Parathyroid adenoma (tissue), 2 donors: ENCODE measurements at regions not wholly inside any gene's neighbourhood (a gene's known extent, or its start where the extent isn't known, plus 50 kb on each side); places are given as distances from the start of the nearest gene placed in this dataset.

Experiments used
- H2AFZ ChIP-seq: fragments of 300-600 bp; sonication (generic); one replicate; pipeline ENCODE4 v1.7.0; 2017; ENCODE audit warnings: antibody characterized with exemption, mild to moderate bottlenecking
- H3K27ac ChIP-seq: fragments of 300-600 bp; sonication (generic); one replicate; pipeline ENCODE4 v1.7.0; 2017
- H3K27me3 ChIP-seq: fragments of 300-600 bp; sonication (generic); one replicate; pipeline ENCODE4 v1.7.0; 2017; ENCODE audit warnings: low read length; ENCODE audit not compliant: control insufficient read depth, insufficient read depth
- H3K36me3 ChIP-seq: fragments of 300-600 bp; sonication (generic); one replicate; pipeline ENCODE4 v1.7.0; 2017; ENCODE audit warnings: low read length; ENCODE audit not compliant: control insufficient read depth, insufficient read depth
- H3K4me1 ChIP-seq: fragments of 300-600 bp; sonication (generic); one replicate; pipeline ENCODE4 v1.7.0; 2017; ENCODE audit warnings: control low read depth
- H3K4me2 ChIP-seq: fragments of 300-600 bp; sonication (generic); one replicate; pipeline ENCODE4 v1.7.0; 2017; ENCODE audit warnings: low read length
- H3K4me3 ChIP-seq: fragments of 300-600 bp; sonication (generic); one replicate; pipeline ENCODE4 v1.7.0; 2017; ENCODE audit warnings: low read depth, low read length
- H3K79me2 ChIP-seq: fragments of 300-600 bp; sonication (generic); one replicate; pipeline ENCODE4 v1.7.0; 2017; ENCODE audit warnings: control low read depth
- H3K9ac ChIP-seq: fragments of 300-600 bp; sonication (generic); one replicate; pipeline ENCODE4 v1.7.0; 2017; ENCODE audit warnings: mild to moderate bottlenecking
- H3K9me3 ChIP-seq: fragments of 300-600 bp; sonication (generic); one replicate; pipeline ENCODE4 v1.7.0; 2017; ENCODE audit warnings: low read length; ENCODE audit not compliant: control insufficient read depth
- CTCF ChIP-seq: fragments of 300-600 bp; sonication (generic); IDR thresholded peaks from one replicate; pipeline ENCODE4 v1.7.0; 2017; ENCODE audit warnings: antibody characterized with exemption, mild to moderate bottlenecking
- donor health status: primary hyperparathyroidism.

GRCh38 chr1:30388386-30388785, 335.0 kb downstream of the MATN1 start:
- no peaks in the 10 kb centered on the region for H3K36me3 ChIP-seq
- no peak overlapping the region for H3K9ac ChIP-seq
- no peak for TF ChIP-seq CTCF
- H3K27ac ChIP-seq, result no peak overlapping the region
- H3K27me3 ChIP-seq, result no peaks in the 10 kb centered on the region
- no peaks in the 10 kb centered on the region for H3K79me2 ChIP-seq
- no peak overlapping the region for H3K4me3 ChIP-seq
- no peaks in the 10 kb centered on the region for H3K9me3 ChIP-seq
- H3K4me1 ChIP-seq, result no peaks in the 10 kb centered on the region
- no peak overlapping the region for H3K4me2 ChIP-seq
- no peak overlapping the region for H2AFZ ChIP-seq

- H3K4me2 ChIP-seq, result no peak overlapping the region
- no peak overlapping the region for H3K27ac ChIP-seq
- H3K4me1 ChIP-seq, result no peaks in the 10 kb centered on the region
- TF ChIP-seq CTCF, result no peak
- H3K9ac ChIP-seq, result no peak overlapping the region
- no peaks in the 10 kb centered on the region for H3K36me3 ChIP-seq
- no peaks in the 10 kb centered on the region for H3K79me2 ChIP-seq
- H3K4me3 ChIP-seq, result no peak overlapping the region
- H2AFZ ChIP-seq, result no peak overlapping the region
- H3K9me3 ChIP-seq, result no peaks in the 10 kb centered on the region
- H3K27me3 ChIP-seq, result no peaks in the 10 kb centered on the region
Observed at GRCh38 chr1:30386156-30386926, 337.0 kb downstream of the MATN1 start.

GRCh38 chr1:30385246-30385995, 338.0 kb downstream of the MATN1 start:
- Histone ChIP-seq H3K9ac (no peak overlapping the region), H3K27ac (no peak overlapping the region), H3K79me2 (no peaks in the 10 kb centered on the region), H3K9me3 (no peaks in the 10 kb centered on the region), H3K27me3 (no peaks in the 10 kb centered on the region), H3K4me1 (no peaks in the 10 kb centered on the region), H3K4me2 (no peak overlapping the region), H3K36me3 (no peaks in the 10 kb centered on the region), H2AFZ (no peak overlapping the region), H3K4me3 (no peak overlapping the region)
- TF ChIP-seq CTCF, result no peak

- no peak overlapping the region for H3K27ac ChIP-seq
- H3K27me3 ChIP-seq, result no peaks in the 10 kb centered on the region
- no peak overlapping the region for H3K4me3 ChIP-seq
- no peak overlapping the region for H3K4me2 ChIP-seq
- H2AFZ ChIP-seq, result no peak overlapping the region
- H3K9me3 ChIP-seq, result no peaks in the 10 kb centered on the region
- no peak overlapping the region for H3K9ac ChIP-seq
- H3K4me1 ChIP-seq, result no peaks in the 10 kb centered on the region
- no peaks in the 10 kb centered on the region for H3K36me3 ChIP-seq
- TF ChIP-seq CTCF, result no peak
- no peaks in the 10 kb centered on the region for H3K79me2 ChIP-seq
Observed at GRCh38 chr1:30384286-30385245, 338.8 kb downstream of the MATN1 start.
